ENCODE measurements at regions not wholly inside any gene's neighbourhood (a gene's known extent, or its start where the extent isn't known, plus 50 kb on each side); places are given as distances from the start of the nearest gene placed in this dataset.

DNA sequence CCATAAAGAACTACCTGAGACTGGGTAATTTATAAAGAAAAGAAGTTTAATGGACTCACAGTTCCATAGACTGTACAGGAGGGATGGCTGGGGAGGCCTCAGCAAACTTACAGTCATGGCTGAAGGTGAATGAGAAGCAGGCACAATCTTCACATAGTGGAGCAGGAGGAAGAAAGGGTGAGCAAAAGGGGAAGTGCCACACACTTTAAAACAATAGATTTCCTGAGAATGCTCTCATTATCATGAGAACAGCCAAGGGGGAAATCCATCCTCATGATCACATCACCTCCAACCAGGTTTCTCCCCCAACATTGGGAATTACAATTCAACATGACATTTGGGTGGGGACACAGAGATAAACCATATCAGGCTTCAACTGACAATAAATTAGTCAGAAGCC lies 664.9 kb downstream of the TAF11L14 start:
- no peak for DNase-seq (ENCODE audit: low read depth, low spot score)

DNA sequence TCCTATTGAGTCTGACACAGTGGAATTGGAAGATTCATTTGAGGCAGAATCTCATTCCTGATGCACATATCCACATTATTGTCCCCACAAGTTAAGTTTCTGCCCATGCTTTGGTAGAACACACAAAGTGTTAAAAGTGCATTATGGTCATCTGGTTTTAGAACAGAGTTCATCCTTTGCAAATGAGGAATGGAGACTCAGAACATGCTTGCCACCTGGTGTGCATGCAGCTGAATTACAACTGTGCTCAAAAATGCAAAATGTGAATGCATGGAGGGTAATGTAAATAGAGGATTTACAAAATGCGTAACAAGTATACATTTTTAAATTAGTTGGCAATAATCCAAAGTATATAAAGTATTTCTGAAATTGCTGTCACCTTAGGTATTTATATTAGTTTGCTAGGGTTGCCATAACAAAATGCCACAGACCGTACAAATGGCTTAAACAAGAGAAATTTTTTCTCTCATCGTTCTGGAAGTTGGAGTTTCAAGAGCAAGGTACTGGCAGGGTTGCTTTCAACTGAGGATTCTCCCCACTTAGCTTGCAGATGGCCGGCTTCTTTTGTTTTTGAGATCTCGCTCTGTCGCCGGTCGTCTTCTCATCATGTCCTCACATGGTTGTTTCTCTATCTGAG lies 671.1 kb downstream of the TAF11L14 start:
- H3K27ac ChIP-seq (ENCODE audit: control insufficient read depth, insufficient read depth, low read length) = no peak overlapping the region
- peak; percentile 90 for FAIRE-seq
- dilution Hi-C loops (cut with MboI; ENCODE audit: extremely low pct_ligation_motif_present, low sequenced_read_pairs) = no loop called here
- H4K20me1 ChIP-seq (ENCODE audit: control insufficient read depth, extremely low read depth, insufficient read depth, low read length) = no peaks in the 10 kb centered on the region
- no peaks in the 10 kb centered on the region for H3K79me2 ChIP-seq (ENCODE audit: control insufficient read depth, insufficient read depth, low read length)
- H3K9ac ChIP-seq (ENCODE audit: control insufficient read depth, extremely low read depth, insufficient read depth, low read length) = no peak overlapping the region
- no peaks in the 10 kb centered on the region for H3K9me1 ChIP-seq (ENCODE audit: control insufficient read depth, extremely low read depth, insufficient read depth, low read length)
- no peaks in the 10 kb centered on the region for H3K4me1 ChIP-seq (ENCODE audit: control insufficient read depth, extremely low read depth, insufficient read depth, low read length)
- H3K4me3 ChIP-seq (ENCODE audit: control insufficient read depth in 2 of 3, extremely low read depth in 1 of 3, insufficient read depth in 2 of 3, low read depth in 1 of 3, low read length in 3 of 3) = no peak overlapping the region
- no peak for DNase-seq (ENCODE audit: low read depth, low spot score)
- no peak overlapping the region for H3K4me2 ChIP-seq (ENCODE audit: control insufficient read depth, extremely low read depth, insufficient read depth, low read depth, low read length)
- H3K36me3 ChIP-seq (ENCODE audit: control insufficient read depth in 2 of 2, extremely low read depth in 1 of 2, insufficient read depth in 2 of 2, low read length in 2 of 2) = no peaks in the 10 kb centered on the region
- H3K9me3 ChIP-seq (ENCODE audit: control insufficient read depth, low read depth, low read length) = no peaks in the 10 kb centered on the region
- TF ChIP-seq EZH2 (IDR thresholded peaks at IDR 0.05; ENCODE audit: low read length) = no peak
- TF ChIP-seq, protein P1, sequence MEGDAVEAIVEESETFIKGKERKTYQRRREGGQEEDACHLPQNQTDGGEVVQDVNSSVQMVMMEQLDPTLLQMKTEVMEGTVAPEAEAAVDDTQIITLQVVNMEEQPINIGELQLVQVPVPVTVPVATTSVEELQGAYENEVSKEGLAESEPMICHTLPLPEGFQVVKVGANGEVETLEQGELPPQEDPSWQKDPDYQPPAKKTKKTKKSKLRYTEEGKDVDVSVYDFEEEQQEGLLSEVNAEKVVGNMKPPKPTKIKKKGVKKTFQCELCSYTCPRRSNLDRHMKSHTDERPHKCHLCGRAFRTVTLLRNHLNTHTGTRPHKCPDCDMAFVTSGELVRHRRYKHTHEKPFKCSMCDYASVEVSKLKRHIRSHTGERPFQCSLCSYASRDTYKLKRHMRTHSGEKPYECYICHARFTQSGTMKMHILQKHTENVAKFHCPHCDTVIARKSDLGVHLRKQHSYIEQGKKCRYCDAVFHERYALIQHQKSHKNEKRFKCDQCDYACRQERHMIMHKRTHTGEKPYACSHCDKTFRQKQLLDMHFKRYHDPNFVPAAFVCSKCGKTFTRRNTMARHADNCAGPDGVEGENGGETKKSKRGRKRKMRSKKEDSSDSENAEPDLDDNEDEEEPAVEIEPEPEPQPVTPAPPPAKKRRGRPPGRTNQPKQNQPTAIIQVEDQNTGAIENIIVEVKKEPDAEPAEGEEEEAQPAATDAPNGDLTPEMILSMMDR (optimal IDR thresholded peaks at IDR 0.05 in 1 of 3, IDR thresholded peaks at IDR 0.05 in 1 of 3, conservative IDR thresholded peaks at IDR 0.05 in 1 of 3; ENCODE audit: extremely low read depth in 1 of 3, insufficient read depth in 2 of 3, low read length in 3 of 3) = peak; percentile 72 to 91 (median 83)
- no peak overlapping the region for H2AFZ ChIP-seq (ENCODE audit: control insufficient read depth, low read length)
- no peaks in the 10 kb centered on the region for H3K27me3 ChIP-seq (ENCODE audit: control insufficient read depth, extremely low read depth, insufficient read depth, low read length)

More for the DNA sequence above, 664.9 kb downstream of the TAF11L14 start:
- H3K36me3 ChIP-seq (ENCODE audit: control insufficient read depth in 2 of 2, extremely low read depth in 1 of 2, insufficient read depth in 2 of 2, low read length in 2 of 2) = no peaks in the 10 kb centered on the region
- no peak overlapping the region for H3K9ac ChIP-seq (ENCODE audit: control insufficient read depth, extremely low read depth, insufficient read depth, low read length)
- no peaks in the 10 kb centered on the region for H4K20me1 ChIP-seq (ENCODE audit: control insufficient read depth, extremely low read depth, insufficient read depth, low read length)
- H3K4me1 ChIP-seq (ENCODE audit: control insufficient read depth, extremely low read depth, insufficient read depth, low read length) = no peaks in the 10 kb centered on the region
- no peaks in the 10 kb centered on the region for H3K9me3 ChIP-seq (ENCODE audit: control insufficient read depth, low read depth, low read length)
- H3K4me2 ChIP-seq (ENCODE audit: control insufficient read depth, extremely low read depth, insufficient read depth, low read depth, low read length) = no peak overlapping the region
- peak overlapping the region; percentile 19 for H2AFZ ChIP-seq (ENCODE audit: control insufficient read depth, low read length)
- H3K4me3 ChIP-seq (ENCODE audit: control insufficient read depth in 2 of 3, extremely low read depth in 1 of 3, insufficient read depth in 2 of 3, low read depth in 1 of 3, low read length in 3 of 3) = no peak overlapping the region
- H3K9me1 ChIP-seq (ENCODE audit: control insufficient read depth, extremely low read depth, insufficient read depth, low read length) = no peaks in the 10 kb centered on the region
- no peak for FAIRE-seq
- H3K27me3 ChIP-seq (ENCODE audit: control insufficient read depth, extremely low read depth, insufficient read depth, low read length) = no peaks in the 10 kb centered on the region
- dilution Hi-C loops (cut with MboI; ENCODE audit: extremely low pct_ligation_motif_present, low sequenced_read_pairs) = no loop called here
- no peak overlapping the region for H3K27ac ChIP-seq (ENCODE audit: control insufficient read depth, insufficient read depth, low read length)
- no peak for TF ChIP-seq EZH2 (IDR thresholded peaks at IDR 0.05; ENCODE audit: low read length)
- TF ChIP-seq, protein P1 (optimal IDR thresholded peaks at IDR 0.05 in 1 of 3, IDR thresholded peaks at IDR 0.05 in 1 of 3, conservative IDR thresholded peaks at IDR 0.05 in 1 of 3; ENCODE audit: extremely low read depth in 1 of 3, insufficient read depth in 2 of 3, low read length in 3 of 3) = no peak
- no peaks in the 10 kb centered on the region for H3K79me2 ChIP-seq (ENCODE audit: control insufficient read depth, insufficient read depth, low read length)
